GM18907 (cell line): ENCODE measurements at regions not wholly inside any gene's neighbourhood (a gene's known extent, or its start where the extent isn't known, plus 50 kb on each side); places are given as distances from the start of the nearest gene placed in this dataset.

Source experiments
- ATAC-seq: cut with Tn5 transposase; IDR thresholded peaks from one replicate; pipeline ENCODE4 v1.9.1; 2021; ENCODE audit warnings: mild to moderate bottlenecking, moderate library complexity; ENCODE audit not compliant: unreplicated experiment

GRCh38 chr5:125196481-125197111, 450.2 kb upstream of the ZNF608 start:
- no peak for ATAC-seq

- ATAC-seq, result no peak
Observed at GRCh38 chr5:125197321-125197720, 450.9 kb upstream of the ZNF608 start.

GRCh38 chr5:125198270-125198974, 452.0 kb upstream of the ZNF608 start:
- ATAC-seq, result no peak

- ATAC-seq, result no peak
Observed at GRCh38 chr5:125199373-125199772, 452.9 kb upstream of the ZNF608 start.

GRCh38 chr5:125199968-125200865, 453.8 kb upstream of the ZNF608 start:
- ATAC-seq, result peak; percentile 57

GRCh38 chr5:125200866-125201373, 454.5 kb upstream of the ZNF608 start:
- ATAC-seq, result no peak

- ATAC-seq, result no peak
Observed at GRCh38 chr5:125201446-125202052, 455.1 kb upstream of the ZNF608 start.

- no peak for ATAC-seq
Observed at GRCh38 chr5:125202353-125202752, 455.9 kb upstream of the ZNF608 start.

GRCh38 chr5:125202871-125203438, 456.5 kb upstream of the ZNF608 start:
- no peak for ATAC-seq

- ATAC-seq, result no peak
Observed at GRCh38 chr5:125203912-125204311, 457.5 kb upstream of the ZNF608 start.

GRCh38 chr5:125205601-125206225, 459.3 kb upstream of the ZNF608 start:
- ATAC-seq, result no peak

GRCh38 chr5:125207856-125208255, 461.4 kb upstream of the ZNF608 start:
- no peak for ATAC-seq

- no peak for ATAC-seq
Observed at GRCh38 chr5:125209650-125210049, 463.2 kb upstream of the ZNF608 start.

- no peak for ATAC-seq
Observed at GRCh38 chr5:125210242-125210947, 464.0 kb upstream of the ZNF608 start.

GRCh38 chr5:125214080-125214479, 467.6 kb upstream of the ZNF608 start:
- ATAC-seq, result peak; percentile 91

GRCh38 chr5:125215593-125215992, 469.2 kb upstream of the ZNF608 start:
- no peak for ATAC-seq

GRCh38 chr5:125219710-125220109, 473.3 kb upstream of the ZNF608 start:
- ATAC-seq, result no peak

GRCh38 chr5:125220284-125220683, 473.8 kb upstream of the ZNF608 start:
- ATAC-seq, result no peak

GRCh38 chr5:125222597-125223240, 476.3 kb upstream of the ZNF608 start:
- no peak for ATAC-seq
